ENCODE measurements at regions not wholly inside any gene's neighbourhood (a gene's known extent, or its start where the extent isn't known, plus 50 kb on each side); places are given as distances from the start of the nearest gene placed in this dataset.
"Not testable (repeated sequence)": the region's sequence is repeated elsewhere in the genome, so short reads cannot be mapped to it uniquely, and the experiment has no call there.

DNA sequence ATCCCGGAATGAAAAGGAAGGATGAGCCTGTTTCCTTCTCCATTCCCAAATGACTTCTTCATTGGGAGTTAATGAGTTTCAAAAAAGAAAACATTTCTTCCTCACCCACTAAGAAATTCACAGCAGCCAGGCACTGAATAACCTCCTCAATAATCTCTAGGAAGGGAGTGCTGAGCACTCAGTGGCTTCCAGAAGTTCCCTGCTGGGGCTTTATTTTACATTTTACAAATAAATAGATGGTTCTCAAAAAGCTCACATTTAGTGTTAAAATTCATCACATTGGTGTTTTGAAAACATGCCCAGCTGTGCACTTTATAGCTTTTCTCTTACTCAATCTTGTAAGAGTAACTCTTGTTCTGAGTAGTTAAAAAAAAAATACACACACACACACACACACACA lies 148.9 kb upstream of the PFKP start:
- DNase-seq: no peak

DNA sequence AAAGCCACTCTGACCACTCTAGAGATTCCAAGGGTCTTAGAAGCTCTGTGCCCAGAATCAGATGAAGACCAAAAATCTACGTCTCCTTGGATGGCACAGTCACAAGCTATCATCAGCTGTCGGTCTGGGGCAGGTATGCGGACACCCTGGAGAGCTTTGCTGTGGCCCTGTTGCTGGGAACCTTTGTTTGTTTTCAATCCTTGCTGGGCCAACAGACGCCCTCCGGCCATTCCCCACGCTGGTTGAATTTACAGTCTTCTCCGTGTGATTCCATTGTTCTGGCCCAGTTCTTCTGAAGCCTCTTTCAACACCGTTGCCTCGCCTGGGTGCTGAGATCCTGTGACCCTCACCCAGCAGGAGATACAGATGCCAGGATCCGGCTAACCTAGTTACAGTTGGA lies 149.4 kb upstream of the PFKP start:
- no peak for DNase-seq

DNA sequence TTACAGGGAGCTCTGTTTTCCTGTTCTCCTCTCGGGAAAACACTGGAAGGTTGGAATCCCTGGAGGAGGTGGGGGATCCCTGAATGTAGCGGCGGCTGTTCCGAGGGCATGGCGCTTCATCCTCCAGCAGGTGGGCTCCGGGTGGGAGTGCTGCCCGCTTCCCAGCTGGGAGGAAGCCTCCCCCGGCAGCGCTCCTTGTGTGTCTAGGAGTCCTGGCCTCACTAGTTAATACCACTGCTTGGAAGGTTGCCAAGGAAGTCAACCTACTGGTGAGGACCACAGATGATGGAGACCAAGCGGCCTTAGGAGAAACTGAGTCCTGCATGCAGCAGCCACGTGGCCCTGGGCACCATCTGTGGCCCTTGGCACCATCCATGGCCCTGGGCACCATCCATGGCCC lies 151.9 kb upstream of the PFKP start:
- no peak for DNase-seq

DNA sequence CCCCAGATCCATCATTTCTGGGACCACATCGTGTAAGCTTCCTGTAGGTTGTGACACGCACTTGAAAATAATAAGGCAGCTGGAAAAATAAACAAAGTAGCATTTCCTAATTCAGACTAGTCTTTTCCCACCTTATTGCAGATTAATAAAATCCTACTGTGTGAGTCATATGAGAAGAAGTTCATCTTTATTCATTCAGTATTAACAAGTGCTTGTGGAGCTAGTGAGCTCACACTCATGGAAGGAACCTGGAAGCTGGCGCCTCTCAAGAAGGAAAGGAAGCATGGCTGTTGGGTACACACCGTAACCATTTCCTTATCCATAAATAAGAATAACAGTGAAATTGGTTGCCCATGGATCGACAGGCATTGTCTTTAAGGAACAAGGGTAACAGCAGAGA lies 152.6 kb upstream of the PFKP start:
- no peak for DNase-seq

DNA sequence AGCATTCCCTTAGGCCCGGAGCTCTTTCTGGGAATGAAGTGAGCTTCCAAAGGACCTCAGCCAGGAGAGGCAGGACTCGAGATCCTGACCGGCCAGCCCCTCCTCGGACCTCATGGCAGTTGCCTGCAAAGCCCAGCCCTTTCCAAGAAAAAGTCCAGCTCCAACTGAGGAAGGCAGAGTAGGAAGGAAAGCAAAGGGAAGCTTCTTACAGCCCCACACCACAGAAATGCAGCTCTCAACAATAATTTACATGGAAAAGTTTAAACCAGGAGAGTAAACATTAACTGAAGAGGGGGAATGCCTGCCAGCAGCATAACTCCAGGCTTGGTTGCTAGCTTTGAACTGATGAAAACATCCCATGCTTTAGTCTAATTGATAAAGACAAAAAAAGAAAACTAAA lies 153.9 kb upstream of the PFKP start:
- no peak for DNase-seq

DNA sequence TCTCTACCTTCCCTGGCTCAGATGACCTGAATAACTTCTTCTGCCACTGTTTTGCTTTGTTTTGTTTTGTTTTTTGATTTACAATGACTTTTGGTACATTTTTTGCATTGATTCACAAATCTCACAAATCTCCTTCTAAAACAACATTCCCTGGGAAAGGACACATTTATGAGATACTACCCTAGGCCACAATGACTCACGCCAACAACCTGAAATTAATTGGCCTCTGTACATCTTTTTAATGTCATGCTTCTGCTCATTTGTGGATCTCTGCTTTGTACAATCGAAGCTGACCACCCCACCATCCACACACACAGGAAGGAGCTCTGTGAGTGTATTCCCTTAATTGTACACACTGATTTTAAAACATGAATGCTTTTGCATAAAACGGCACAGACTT lies 156.7 kb upstream of the PFKP start:
- DNase-seq: no peak

DNA sequence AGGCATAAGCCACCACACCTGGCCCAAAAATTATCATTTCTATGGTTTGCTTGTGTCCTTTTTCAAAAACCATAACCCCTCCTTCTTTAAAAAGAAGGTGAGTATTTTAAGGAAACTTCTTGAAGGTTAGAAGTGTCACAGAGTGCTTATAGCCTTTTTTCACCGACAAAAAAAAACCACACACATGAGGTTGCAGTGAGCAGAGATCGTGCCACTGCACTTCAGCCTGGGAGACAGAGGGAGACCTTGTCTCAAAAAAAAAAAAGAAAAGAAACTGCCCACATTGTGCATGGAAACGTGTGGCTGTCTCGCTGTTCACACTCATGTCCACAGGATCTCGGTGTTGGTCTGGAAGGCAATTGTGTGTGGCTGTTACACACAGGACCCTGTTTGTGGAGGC lies 157.4 kb upstream of the PFKP start:
- DNase-seq: no peak

DNA sequence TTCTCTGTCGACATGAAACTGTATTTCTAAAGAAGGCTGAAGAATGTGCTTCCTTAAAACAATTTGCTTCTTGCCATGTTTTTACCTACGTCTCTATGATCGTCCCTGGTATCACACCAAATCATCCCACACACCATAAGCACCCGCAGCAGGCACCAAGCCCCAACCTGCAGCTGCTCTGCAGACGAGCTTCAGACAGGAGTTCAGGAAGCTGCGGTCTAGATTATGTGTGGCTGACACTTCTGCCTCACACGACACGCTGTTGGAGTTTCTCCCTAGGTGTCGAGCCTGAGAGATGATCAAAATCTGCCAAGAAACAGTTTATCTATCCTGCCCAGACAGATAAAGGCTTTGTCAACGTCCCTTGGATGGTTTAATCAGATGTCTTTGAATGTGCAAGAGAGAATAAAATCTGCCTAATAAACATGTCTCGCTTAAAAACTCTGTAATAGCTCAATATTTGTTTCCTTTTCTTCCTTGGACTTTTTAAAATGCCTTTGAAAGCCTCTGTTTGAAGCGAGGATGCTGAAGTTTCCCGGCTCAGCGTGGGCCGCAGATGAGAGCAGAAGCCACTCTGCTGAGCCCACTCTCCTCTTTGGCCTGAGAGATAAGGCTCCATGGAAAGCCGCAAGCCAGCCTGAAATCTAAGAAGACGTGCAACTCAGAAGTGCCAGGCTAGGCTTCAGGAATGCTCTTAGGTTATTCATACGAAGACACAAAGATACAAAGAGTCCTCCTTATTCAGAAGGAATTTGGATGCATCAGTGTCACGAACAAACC lies 158.3 kb upstream of the PFKP start:
- no peak for DNase-seq

DNA sequence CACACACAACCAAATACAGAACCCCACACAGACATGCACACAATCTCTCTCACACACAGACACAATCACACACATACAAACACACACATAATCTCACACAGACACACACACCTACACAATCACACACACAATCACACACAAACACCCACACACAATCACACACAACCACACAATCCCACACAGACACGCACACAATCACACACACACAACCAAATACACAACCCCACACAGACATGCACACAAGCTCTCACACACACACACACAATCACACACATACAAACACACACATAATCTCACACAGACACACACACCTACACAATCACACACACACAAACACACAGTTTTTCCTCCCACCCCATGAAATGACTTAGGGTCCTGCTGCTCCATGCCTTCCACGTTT lies 160.4 kb upstream of the PFKP start:
- DNase-seq: no peak

DNA sequence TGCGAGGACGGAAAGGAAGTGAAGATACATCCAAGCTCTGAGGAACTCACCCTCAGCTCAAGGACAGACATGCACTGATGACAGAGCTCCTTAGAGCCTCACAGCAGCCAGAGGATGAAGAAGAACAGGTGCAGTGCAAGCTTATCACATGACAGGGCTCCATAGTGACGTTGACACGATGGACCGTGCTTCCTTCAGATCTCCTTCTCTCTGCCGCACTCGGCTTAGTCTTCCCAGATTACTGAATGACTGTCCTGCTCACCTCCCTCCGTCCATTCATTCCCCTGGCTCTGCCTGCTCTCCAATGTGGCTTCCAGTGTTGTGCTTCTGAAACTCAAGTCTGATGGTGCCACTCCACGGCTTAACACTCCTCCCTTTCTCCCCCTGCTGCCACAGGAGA lies 161.5 kb upstream of the PFKP start:
- DNase-seq: no peak

DNA sequence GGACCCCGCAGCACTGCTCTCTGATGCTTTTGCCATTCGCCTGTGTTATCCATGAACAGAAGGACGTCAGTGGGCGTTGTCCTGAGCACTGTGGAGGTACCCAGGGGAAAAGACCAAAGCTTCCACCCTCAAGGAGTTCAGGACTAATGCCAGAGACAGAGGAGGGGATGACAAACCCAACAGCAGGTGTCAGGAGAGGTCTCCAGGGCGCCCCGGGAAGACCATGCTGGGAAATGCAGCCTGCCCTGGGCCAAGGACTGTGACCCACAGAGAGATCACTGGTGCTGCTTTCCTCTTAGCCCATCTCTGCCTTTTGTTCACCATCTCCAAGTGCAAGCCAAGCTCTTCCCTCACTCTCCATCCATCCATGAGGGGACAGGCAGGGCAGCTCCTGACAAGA lies 166.8 kb upstream of the PFKP start:
- DNase-seq: no peak

DNA sequence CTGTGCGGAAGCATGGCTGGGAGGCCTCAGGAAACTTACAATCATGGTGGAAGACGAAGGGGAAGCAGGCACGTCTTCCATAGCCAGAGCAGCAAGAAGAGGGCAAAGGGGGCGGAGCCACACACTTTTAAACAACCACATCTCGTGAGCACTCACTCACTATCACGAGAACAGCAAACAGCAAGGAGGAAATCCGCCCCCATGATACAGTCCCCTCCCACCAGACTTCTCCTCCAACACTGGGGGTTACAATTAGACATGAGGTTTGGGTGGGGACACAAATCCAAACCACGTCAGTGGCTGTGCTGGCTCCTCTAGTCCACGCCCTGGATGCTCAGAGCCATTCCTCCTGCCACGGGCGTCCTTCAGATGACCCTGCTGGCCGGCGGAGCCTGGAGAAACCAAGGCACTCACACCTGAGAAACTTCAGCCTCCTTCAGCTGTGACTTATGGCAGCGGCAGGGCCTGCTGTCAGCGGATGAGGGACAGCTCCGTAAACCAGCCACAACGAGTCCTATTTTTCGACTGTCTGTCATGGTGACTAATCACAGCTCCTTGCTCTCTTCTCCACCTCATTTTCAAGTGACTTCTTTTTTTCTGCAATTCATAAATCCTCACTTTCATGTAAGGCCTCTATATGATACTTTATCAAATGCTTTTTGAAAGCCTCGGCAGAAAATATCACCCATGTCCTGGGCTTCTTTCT lies 167.9 kb upstream of the PFKP start:
- DNase-seq: no peak

DNA sequence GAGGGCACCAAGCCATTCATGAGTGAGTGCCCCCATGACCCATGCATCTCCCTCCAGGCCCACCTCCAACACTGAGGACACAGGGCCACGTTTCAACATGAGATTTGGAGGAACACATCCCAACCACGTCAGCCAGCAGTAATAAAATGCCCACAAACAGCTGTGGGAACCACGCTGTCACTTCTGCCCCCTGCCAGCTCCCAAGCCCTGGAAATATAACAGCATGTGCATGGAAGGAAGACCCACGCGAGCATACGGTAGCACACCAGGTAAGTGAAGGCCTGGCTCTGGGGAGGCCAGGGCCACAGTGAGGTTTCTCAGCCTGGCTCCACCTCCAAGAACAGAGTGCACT lies 168.9 kb upstream of the PFKP start:
- DNase-seq: no peak

DNA sequence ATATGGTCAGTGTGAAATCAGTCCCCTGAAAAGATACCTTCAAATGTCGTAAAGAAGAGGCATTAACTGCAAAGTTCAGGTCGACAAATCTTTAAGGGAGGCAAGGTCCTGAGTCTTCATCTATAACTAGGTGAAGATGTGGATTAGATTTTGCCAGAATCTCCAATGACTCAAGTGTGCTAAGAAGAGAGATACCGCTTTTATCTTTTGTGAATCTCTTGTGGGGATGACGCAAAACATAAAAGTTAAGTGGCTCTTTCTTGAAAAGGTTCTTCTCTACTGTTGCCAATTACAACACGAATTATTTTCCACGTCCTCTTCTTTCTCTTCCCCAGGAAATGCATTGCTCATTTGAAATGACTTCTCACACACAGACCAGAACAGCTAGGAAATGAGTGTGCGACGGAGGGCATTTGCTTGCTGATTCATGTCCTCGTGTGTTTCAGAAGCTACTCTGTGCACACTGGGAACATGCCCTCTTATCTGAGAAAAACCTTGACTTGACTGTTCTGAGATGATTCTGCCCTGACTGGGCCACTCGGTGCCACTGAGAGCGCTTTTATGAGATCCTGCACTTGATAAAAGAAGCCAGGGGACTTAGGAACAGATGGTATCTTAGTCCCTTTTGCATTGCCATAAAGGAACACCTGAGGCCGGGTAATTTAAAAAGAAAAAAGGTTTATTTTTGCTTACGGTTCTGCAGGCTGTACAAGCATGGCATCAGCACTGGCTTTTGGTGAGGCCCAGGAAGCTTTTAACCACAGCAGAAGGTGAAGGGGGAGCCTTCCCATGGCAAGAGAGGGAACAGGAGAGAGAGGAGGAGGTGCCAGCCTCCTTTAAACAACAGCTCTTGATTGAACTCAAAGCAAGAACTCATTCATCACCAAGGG lies 169.5 kb upstream of the PFKP start:
- DNase-seq: no peak

DNA sequence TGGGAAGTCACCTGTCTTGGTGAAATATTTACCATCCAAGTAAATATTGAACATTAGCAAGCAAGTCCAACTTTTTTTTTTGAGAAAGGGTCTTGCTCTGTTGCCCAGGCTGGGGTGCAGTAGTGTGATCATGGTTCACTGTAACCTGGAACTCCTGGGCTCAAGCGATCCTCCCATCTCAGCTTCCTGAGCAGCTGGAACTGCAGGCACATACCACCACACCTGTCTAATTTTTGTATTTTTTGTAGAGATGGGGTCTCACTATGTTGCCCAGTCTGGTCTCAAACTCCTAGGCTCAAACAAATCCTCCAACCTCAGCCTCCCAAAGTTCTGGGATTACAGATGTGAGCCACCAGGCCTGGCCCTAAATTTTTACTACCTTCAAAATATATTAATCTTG lies 171.0 kb upstream of the PFKP start:
- DNase-seq: not testable (repeated sequence)

DNA sequence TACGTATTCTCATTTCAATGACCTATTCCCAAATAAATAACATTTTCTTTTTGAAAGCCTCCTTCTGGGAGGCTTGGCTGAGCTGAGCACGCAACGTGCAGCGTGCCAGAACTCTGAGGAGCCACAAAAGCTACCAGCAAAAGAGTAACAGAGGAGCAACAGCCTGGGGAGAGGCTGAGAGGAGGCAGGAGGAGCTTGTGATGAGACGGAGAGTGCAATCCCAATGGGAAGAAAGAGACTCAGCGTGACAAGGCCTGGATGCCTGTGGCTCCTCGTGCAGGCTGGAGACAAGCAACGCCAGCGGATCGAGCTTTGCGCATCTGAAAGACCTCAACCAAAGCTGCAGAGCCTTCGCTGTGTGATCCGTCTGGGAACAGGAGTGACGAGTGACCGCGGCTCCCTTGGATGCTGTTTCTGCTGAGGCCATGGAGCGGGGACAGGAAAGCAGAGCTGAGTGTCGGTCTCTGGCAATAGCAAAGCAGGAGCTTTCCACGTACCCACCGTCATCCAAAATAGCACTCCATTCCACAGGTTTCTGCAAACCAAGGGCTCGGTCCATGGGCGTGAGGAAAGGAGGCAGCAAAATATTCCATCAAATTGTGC lies 171.7 kb upstream of the PFKP start:
- DNase-seq: no peak

DNA sequence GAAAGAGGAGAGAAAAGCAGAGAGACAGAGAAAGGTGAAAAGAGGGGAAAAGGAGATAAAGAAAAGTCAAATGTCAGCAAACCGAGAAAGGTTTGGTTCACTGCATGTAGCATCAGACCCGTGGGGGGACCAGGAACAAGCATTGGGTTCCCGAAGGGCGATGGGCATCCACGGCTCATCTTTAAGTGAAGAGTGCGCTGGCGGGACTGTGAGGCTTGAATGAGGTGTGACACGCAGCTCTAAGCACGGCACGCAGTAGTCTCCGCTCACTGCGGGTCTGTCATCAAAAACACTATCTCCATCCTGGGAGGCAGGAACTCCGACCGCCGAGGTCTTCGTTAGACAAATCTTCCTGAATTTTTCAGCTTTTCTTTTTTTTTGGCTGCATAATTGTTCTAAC lies 173.4 kb upstream of the PFKP start:
- DNase-seq: no peak

DNA sequence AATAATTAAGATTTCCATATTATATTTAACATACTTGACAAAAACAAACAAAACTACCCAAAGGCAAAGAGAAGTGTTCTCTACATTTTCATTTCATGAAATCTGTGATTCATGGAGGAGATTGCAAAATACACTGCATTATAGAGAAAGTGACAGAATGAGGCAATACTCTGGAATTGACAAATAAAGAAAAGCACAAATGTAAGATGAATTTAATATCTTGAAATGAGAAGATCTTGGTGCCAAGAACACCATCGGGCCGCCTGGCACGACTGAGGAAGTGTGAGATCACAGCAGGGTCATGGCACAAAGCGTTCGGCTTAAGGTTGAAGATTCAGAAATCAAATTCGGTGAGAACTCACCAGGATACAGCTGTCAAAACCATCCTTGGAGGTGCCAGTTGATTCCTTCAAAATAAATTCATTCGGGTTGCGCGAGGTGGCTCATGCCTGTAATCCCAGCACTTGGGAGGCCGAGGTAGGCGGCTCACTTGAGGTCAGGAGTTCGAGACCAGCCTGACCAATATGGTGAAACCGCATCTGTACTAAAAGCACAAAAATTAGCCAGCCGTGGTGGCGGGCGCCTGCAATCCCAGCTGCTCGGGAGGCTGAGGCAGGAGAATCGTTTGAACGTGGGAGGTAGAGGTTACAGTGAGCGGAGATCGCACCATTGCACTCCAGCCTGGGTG lies 174.0 kb upstream of the PFKP start:
- no peak for DNase-seq

DNA sequence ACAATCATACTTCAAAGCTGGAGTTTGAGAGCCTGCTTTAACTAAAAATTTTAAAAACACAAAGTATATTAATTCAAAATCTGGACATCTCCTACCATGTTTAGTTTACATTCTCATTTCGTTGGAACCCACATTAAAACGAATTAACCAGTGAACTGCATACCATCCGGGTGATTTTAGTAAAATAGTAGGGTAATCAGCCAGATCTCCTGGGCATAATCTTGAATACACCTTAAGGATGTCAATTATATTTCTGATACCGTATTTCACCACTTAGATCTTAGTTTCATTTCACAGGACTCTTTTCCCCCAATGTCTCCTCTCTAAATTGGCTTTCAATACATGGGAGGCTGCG lies 175.6 kb upstream of the PFKP start:
- no peak for DNase-seq

DNA sequence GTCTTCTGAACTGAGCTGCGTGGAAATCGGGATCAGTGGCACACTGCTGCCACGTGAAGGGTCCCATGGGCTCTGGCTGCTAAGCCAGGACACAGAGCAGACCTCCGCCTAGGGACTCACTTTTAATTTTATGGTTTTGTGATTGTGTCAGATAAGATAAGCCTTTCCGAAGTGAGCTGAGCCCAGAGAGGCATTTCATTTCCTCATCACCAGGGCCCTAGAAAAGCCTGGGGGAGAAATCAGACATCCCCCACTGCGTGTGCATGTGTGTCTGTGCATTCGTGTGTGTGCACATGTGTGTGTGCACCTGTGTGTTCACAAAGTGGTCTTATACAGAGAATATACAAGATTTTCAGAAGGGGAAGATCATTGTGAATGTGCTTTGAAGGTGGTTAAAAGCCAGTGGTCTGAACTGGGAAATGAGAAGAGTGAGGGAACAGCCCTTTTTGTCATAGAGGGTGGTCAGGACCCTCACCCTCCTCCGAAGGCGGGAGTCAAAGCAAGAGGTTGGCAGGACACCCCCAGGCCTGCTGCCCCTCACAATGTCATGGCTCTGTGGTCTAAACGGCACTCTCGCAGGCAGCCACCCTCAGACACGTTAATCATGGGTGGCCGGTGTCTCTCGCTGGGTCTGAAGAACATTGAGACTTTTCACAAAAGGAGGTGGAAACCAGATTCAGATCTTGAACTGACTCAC lies 176.1 kb upstream of the PFKP start:
- DNase-seq: no peak

DNA sequence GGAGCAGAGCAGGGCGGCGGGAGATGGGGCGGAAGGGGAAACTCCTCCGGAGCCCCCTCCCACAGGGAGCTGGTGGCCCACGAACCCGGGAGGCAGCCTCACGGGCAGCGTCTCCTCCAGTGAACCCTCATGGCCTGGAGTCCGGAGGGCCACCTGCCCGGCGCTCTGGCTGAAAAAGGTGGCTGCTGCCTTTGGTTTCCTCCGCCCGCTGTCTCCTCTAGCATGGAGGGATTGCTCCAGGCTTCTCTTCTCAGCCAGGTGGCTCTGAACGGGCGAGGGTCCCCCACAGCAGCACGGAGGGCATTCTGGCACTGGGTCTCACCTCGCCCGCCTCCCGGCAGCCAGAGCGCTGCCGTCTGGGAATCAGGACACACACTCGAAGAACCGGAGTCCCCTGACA lies 177.3 kb upstream of the PFKP start:
- no peak for DNase-seq

DNA sequence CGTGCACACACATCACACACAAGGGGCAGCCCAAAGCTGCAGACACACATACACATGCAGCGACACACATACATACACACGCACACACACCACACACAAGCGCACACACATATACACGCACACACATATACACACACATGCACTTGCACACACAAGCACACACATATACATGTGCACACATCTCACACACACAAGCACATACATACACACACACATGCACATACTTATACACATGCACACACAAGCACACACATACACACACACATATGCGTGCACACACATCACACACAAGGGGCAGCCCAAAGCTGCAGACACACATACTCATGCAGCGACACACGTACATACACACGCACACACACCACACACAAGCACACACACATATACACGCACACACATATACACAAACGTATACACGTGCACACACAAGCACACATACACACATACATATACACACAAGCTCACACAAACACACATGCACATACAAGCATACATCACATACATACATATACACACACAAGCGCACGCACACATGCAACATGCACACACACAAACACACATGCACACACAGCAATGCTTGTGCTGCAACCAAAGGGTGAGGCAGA lies 178.8 kb upstream of the PFKP start:
- no peak for DNase-seq
